Loucy (cell line): ENCODE measurements at regions not wholly inside any gene's neighbourhood (a gene's known extent, or its start where the extent isn't known, plus 50 kb on each side); places are given as distances from the start of the nearest gene placed in this dataset.

Experiments used
- EZH2phosphoT487 ChIP-seq: fragments of 200-600 bp; IDR thresholded peaks from 2 replicates; pipeline ENCODE4 v1.6.1; 2018; ENCODE audit warnings: antibody characterized with exemption, mild to moderate bottlenecking, moderate library complexity, borderline replicate concordance
- TF ChIP-seq, protein P1 (sequence below): fragments of 200-600 bp; sonication (generic); conservative IDR thresholded peaks from 2 replicates; pipeline ENCODE4 v1.5.1; 2014; ENCODE audit warnings: mild to moderate bottlenecking, antibody characterized with exemption, low read length

DNA sequence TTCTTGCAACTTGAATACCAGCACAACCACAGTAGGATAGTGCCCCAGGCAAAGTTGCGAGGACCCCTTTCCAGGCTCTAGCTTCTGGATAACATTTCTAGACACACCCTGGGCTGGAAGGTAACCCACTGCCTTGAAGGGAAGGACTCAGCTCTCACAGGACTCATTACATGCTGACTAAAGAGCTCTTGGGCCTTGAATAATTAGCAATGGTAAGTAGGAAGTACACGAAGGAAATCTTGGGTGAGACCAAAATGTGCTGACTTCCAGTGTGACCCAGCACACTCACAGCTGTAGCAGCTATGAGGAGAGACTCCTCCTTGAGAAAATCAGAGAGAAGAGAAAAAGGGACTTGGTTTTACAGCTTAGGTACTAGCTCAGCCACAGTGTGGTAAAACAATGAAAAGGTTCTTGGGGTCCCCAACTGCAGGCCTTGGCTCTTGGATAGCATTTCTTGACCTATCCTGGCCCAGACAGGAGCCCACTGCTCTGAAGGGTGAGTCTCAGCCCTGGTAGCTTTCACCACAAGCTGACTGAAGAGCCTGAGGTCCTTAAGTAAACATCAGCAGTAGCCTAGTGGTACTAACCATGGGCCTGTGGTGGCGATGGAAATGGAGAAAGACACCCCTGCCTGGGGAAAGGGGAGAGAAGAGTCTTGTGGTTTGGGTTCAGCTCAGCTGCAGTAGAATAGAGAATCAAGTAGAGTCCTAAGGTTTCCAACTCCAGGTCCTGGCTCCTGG is 621.7 kb downstream of the SEMA5A start:
- TF ChIP-seq, protein P1, sequence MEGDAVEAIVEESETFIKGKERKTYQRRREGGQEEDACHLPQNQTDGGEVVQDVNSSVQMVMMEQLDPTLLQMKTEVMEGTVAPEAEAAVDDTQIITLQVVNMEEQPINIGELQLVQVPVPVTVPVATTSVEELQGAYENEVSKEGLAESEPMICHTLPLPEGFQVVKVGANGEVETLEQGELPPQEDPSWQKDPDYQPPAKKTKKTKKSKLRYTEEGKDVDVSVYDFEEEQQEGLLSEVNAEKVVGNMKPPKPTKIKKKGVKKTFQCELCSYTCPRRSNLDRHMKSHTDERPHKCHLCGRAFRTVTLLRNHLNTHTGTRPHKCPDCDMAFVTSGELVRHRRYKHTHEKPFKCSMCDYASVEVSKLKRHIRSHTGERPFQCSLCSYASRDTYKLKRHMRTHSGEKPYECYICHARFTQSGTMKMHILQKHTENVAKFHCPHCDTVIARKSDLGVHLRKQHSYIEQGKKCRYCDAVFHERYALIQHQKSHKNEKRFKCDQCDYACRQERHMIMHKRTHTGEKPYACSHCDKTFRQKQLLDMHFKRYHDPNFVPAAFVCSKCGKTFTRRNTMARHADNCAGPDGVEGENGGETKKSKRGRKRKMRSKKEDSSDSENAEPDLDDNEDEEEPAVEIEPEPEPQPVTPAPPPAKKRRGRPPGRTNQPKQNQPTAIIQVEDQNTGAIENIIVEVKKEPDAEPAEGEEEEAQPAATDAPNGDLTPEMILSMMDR = no peak
- no peak for TF ChIP-seq EZH2phosphoT487
